GM21515 (cell line): ENCODE measurements at regions not wholly inside any gene's neighbourhood (a gene's known extent, or its start where the extent isn't known, plus 50 kb on each side); places are given as distances from the start of the nearest gene placed in this dataset.

Experiments used
- ATAC-seq: cut with Tn5 transposase; IDR thresholded peaks from one replicate; pipeline ENCODE4 v1.9.1; 2021; ENCODE audit not compliant: unreplicated experiment

DNA sequence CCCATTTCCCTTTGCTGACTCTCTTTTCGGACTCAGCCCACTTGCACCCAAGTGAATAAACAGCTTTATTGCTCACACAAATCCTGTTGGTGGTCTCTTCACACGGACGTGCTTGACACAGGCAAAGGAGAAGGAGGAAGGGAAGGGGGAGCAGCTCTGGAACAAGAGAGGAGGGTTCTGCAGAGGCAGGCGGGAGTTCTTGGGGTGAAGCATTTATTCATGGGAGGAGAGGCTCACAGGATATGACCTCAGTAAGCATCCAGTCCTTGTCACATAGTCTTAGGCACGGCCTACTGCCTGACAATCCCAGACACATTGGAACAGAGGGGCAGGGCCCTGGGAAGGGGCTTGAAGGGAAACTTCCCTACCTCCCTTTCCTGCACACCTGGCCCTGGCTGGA lies 171.7 kb upstream of the HS6ST1 start:
- ATAC-seq = no peak

DNA sequence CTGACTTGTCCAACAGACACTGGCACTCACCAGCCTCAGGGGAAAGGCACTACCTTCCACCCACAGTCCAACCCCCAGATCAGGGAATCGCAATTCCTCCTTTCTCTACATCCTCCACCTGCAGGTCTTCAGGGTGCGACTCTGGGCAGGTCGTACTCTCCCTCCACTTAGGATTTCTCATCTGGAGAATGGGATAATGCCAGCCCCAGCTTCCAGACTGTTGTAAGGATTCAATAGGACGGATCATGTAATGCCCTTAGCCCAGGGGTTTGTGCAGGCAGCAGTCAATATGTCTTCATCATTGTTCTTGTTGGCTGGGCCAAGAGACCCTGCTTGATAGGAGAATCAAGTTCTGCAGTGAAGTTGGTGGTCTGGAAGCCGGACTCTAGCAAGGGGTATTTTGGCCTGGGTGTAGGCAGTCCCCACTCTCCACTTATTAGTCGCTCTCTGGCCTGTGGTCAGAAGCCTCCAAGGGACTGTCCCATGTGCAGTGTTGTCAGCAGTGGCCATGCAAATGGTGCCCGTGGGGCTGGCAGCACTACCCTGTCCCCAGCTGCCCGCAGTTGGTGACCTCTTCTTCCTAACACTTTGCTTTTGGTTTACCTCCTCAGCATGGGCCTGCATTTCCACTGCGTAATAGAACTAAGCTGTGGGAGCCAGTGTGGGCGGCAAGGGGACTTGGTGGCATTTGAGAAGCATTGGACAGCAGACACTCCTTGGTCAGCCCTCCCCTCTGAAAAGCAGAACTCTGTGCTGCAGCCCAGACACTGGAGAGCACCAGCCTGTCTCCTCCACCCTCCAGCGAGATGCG lies 172.4 kb upstream of the HS6ST1 start:
- no peak for ATAC-seq

DNA sequence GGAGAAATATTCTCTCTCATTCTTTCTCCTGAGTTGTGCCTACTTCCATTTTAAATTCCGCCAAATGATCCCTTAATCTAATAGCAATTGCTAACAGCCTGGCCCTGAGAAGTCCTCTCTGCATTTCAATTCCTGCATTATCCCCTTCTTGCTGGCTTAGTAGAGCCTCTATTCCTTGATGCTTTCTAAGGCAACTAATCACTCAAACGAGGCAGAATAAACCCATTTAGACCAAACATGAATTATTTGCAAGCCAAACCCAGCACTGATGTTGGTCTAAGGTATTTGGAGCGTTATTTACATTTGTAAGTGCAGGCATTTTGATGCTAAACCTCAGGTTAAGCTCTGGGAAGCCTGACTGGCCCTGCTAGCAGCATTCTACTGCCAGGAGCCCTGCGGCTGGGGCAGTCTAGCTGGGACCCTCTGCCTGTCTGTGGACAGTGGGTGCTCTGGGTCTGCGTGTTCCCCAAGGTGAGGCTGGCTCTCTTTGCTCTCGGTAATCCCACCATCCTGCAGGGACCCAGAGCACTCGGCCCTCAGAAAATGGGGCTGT lies 173.1 kb upstream of the HS6ST1 start:
- ATAC-seq = no peak

DNA sequence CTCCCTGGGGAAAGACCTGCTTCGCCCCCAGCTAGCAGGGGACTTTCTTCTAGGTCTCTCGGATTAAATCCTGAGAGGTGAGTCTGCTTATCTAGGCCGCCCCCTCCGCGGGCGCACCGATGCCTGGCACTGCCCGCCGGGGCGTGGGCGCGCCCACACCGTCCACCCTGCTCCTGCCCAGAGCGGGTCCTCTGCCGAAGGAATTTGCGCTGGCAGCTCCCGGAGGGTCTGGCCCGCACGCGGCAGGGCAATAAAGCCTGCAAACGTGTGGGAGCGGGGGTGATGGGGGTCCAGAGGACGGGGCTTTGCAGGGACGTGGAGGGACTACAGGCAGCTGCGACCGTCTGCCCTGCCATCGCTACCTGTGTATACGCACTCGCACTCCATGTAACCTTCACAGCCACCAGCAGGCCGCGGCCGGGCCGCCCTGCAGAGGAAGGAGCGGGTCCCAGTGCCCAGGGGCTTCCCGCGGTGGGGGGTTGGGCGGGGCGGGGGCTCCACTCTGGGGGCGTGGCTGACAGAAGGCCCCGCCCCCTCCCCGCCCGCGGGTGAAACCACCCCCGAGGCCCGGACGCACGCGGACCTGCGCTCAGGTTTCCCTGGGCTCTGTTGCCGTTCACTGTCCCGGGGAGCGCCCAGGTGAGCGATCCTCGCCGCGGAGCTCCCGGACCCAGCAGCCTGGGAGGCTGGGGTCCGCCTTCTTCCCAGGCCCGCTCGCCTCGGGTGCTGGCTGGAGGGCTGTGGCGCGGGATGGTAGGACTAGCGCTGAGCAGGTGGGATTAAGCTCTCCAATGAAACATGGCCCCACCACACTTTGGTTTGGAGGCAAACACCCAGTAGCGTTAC lies 174.5 kb upstream of the HS6ST1 start:
- no peak for ATAC-seq

DNA sequence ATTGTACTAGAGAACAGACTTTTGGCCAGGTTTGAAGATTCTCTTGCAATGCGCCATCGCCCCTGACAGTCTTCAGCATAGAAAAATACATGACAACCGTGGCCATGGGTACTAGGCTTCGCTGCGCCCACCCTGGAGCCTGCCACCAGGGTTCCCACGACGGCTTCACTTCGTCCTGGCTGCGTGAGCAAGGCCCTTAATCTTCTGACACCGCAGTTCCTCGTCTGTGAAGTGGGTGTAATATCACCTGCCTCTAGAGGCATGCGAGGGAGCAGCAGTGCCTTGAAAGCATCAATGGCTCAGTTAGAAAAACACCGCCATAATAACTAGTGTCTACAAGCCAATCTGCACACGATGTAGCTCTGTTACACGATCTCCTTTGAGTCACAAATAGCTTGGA lies 175.2 kb upstream of the HS6ST1 start:
- ATAC-seq = no peak

GRCh38 chr2:128494307-128494639 lies 175.6 kb upstream of the HS6ST1 start:
- no peak for ATAC-seq

DNA sequence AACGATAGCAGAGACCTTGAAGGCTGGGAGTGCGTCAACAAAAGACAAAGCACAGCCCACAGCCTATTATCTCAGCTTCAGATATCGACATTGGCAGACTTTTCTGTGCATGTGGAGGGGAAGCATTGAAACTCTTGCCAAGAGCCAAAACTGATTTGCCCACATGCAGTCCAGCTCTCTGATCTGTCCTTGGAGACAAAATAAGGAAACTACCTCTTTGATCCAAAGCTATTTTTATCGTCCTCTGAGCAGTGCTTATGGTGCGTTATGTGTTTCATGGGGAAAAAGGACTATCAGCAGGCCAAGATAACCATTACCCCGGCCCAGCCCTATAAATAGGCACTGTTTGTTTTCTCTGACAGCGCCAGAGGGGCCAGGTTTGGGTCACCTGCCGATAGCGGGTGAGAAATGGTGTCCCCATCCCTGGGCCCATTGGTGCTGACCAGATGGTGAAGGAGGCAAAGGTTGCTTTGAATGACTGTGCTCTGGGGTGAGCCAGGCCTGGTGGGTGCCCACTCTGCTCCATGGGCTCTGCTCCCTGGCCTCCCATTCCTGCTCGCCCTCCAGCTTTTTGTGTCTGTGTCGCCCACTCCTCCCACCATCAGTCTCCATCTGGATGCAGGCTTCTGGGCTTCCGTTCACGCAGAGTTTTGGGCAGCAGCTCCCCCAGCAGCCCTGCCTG lies 176.1 kb upstream of the HS6ST1 start:
- no peak for ATAC-seq

DNA sequence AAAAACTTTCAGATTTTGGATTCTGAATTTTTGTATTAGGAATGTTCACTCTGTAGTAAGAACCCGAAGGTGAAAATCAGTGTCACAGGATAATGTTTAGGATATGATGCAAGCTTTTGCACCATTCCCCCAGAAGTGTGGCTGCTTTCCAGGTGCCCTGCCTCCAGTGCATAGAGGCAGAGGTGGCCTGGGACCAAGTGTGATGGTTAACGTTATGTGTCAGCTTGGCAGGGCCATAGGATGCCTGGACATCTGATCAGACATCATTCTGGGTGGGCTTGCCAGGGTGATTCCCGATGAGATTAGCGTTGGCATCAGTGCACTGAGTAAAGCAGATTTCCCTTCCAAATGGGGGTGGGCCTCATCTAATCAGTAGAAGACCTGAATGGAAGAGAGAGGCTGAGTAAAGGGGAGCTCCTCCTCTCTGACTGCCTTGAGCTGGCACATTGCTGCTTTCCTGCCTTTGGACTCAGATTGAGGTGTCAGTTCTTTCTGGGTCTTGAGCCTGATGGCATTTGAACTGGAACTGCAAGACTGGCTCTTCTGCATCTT lies 177.4 kb upstream of the HS6ST1 start:
- no peak for ATAC-seq

DNA sequence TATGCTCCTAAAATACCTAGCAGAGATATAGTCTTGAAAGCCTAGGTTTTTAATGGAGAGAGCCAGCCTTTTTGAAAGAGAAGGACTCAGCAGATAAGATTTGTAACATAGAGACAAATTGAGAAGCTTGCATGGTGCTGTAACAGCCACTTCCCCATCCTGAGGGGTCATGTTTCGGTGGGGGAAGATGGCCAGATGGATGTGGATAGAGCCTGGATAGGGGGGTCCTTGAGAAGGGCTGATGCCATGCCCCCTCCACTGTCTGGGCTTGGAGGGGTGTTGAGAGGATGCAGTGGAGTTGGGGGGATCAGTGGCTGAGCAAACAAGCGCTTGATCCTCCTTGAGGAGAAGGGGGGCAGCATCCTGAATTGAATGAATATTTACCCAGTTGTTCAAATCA lies 178.0 kb upstream of the HS6ST1 start:
- ATAC-seq = no peak

DNA sequence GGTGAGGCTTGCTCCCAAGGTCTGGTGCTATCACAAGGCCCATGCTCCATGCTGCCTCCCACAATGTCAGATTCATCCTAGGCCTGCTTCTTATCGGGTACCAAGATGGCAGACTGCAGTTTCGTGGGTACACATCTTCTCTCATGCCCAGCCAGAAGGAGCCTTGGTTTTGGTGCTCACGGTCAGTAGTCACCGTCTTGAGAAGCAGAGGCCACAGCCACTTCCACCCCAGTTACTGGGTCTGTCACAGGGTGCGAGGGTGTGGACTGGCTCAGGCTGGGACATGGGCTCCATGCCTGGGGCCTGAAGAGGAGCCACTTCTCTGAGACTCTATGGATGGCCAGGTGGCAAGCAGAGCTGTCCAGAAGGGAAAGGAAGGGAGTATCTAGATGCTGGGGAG lies 178.8 kb upstream of the HS6ST1 start:
- no peak for ATAC-seq

DNA sequence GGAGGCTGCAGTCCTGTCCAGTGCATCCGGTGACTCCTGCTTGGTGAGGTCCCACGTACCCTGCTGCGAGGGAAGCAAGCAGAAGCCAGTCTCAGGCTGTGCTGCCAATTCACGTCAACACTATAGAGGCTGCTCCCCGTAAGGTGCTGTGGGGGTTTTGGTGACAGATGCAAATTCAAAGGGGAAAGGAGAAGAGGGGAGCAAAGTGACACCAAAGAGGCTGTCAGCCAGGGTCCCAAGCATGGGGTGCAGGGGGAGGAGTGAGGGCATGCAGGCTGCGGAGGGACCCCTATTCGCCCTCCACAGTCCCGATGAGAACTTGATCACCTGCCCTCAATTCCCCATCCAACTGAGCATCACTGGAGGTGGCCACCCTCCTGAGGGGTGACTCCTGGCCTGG lies 179.4 kb upstream of the HS6ST1 start:
- ATAC-seq = no peak

- ATAC-seq = no peak
These were observed 179.9 kb upstream of the HS6ST1 start for GRCh38 chr2:128498589-128498988.

GRCh38 chr2:128499367-128500137 lies 180.9 kb upstream of the HS6ST1 start:
- no peak for ATAC-seq

- no peak for ATAC-seq
These were observed 181.6 kb upstream of the HS6ST1 start for GRCh38 chr2:128500138-128500800.

DNA sequence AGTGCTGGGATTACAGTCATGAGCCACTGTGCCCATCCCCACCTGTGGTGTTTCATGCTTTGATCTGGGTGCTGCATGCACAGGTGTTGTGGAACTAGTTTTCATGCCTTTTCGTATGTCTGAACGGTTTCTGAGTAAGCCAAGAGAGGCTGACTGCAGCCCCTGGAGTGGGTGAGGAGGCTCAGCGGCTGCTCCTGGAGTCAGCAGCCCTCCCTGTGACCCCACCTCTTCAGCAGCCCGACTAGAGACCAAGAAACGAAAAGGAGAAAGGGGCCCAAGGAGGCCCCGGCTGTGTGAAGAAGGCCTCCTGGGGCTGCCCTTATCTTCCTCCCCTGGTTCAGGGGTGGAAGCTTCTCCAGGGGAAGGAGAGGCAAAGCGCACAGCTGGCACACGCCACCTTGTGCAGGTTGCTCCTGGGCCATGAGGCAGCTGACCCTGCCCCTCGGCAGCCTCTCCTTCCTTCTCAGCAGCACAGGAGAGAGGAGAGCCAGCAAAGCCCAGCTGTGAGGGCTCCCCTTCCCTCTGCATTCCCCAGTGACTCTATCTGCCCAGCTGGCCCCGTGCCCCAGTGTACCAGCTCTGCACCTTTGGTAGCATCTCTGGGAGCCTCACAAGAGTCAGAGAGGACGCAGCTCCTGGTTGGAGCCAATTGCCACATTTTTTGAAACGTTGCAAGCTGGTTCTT lies 182.5 kb upstream of the HS6ST1 start:
- no peak for ATAC-seq

DNA sequence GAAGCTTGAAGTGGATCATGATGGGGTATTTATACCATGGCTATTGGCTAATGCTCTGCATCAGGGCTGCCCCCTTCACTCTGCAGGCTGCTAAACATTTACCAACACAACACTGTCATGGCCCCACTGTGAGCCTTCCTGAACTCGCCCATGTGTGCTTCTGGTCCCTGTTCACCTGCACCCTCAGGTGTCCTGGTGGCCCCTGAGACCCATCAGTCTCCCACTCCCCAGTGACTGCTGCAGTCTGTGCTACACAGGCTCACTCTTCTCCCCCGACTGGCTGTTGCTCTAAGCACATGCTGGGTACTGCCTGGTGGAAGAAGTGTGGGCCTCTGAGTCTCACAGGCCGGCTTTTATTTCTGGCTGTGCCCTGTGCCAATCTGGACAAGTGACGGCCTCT lies 183.0 kb upstream of the HS6ST1 start:
- ATAC-seq = no peak

DNA sequence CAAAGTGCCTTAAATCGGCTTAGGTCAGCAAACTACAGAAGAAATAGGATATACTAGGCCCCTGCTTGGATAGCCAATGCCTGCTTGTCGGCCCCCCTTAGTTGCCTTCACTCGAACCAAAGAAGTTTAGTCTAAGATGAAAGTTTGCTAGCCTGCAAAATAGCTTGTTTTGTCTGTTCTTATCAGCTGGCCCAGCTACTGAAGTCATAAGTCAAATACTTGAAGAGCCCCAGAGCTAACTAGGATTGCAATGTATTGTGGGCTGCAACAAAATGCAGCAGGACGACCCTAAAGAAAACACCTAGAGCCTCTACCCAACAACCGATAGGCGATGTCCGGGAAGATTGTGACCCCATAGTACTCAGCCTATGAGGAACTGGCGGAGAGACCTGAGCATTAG lies 183.5 kb upstream of the HS6ST1 start:
- no peak for ATAC-seq

GRCh38 chr2:128502638-128503246 lies 184.1 kb upstream of the HS6ST1 start:
- ATAC-seq = no peak
